NCI-H748 (cell line): ENCODE measurements at regions not wholly inside any gene's neighbourhood (a gene's known extent, or its start where the extent isn't known, plus 50 kb on each side); places are given as distances from the start of the nearest gene placed in this dataset.
"Not testable (repeated sequence)": the region's sequence is repeated elsewhere in the genome, so short reads cannot be mapped to it uniquely, and the experiment has no call there.

Experiments
- DNase-seq: peaks from one replicate; lab custom pipeline; 2025; ENCODE audit not compliant: unreplicated experiment; lab: John Stamatoyannopoulos, UW

GRCh38 chr2:230593765-230594164, 118.9 kb upstream of the CAB39 start:
- no peak for DNase-seq

GRCh38 chr2:230594286-230594840, 118.3 kb upstream of the CAB39 start:
- DNase-seq, result no peak

- no peak for DNase-seq
Observed at GRCh38 chr2:230599853-230600252, 112.8 kb upstream of the CAB39 start.

GRCh38 chr2:230600285-230600684, 112.4 kb upstream of the CAB39 start:
- DNase-seq, result no peak

GRCh38 chr2:230600881-230601280, 111.8 kb upstream of the CAB39 start:
- no peak for DNase-seq

- DNase-seq, result no peak
Observed at GRCh38 chr2:230601510-230601909, 111.1 kb upstream of the CAB39 start.

GRCh38 chr2:230602562-230603230, 109.9 kb upstream of the CAB39 start:
- DNase-seq, result no peak

- not testable (repeated sequence) for DNase-seq
Observed at GRCh38 chr2:230603317-230603716, 109.3 kb upstream of the CAB39 start.

- not testable (repeated sequence) for DNase-seq
Observed at GRCh38 chr2:230604158-230604557, 108.5 kb upstream of the CAB39 start.

GRCh38 chr2:230614040-230614439, 98.6 kb upstream of the CAB39 start:
- DNase-seq, result no peak

GRCh38 chr2:230614913-230615332, 97.7 kb upstream of the CAB39 start:
- DNase-seq, result no peak

GRCh38 chr2:230617256-230617706, 95.4 kb upstream of the CAB39 start:
- DNase-seq, result not testable (repeated sequence)

- DNase-seq, result peak; percentile 58
Observed at GRCh38 chr2:230619491-230619890, 93.2 kb upstream of the CAB39 start.

- not testable (repeated sequence) for DNase-seq
Observed at GRCh38 chr2:230625220-230625619, 87.4 kb upstream of the CAB39 start.

- DNase-seq, result not testable (repeated sequence)
Observed at GRCh38 chr2:230627091-230627490, 85.6 kb upstream of the CAB39 start.

- DNase-seq, result no peak
Observed at GRCh38 chr2:230627806-230628724, 84.6 kb upstream of the CAB39 start.

GRCh38 chr2:230631470-230631869, 81.2 kb upstream of the CAB39 start:
- DNase-seq, result no peak

- no peak for DNase-seq
Observed at GRCh38 chr2:230634146-230634545, 78.5 kb upstream of the CAB39 start.

- not testable (repeated sequence) for DNase-seq
Observed at GRCh38 chr2:230634721-230635313, 77.8 kb upstream of the CAB39 start.

GRCh38 chr2:230636684-230637271, 75.9 kb upstream of the CAB39 start:
- no peak for DNase-seq

- DNase-seq, result not testable (repeated sequence)
Observed at GRCh38 chr2:230637486-230637885, 75.2 kb upstream of the CAB39 start.
